HG02970 (cell line): ENCODE measurements at regions not wholly inside any gene's neighbourhood (a gene's known extent, or its start where the extent isn't known, plus 50 kb on each side); places are given as distances from the start of the nearest gene placed in this dataset.

Source experiments
- ATAC-seq: cut with Tn5 transposase; IDR thresholded peaks from one replicate; pipeline ENCODE4 v1.9.1; 2021; ENCODE audit warnings: mild to moderate bottlenecking, moderate library complexity, moderate number of reproducible peaks; ENCODE audit not compliant: unreplicated experiment, low FRiP score

- no peak for ATAC-seq
Measured at GRCh38 chr1:82044111-82044510, 243.4 kb downstream of the ADGRL2 start.

- no peak for ATAC-seq
Measured at GRCh38 chr1:82042306-82043060, 241.7 kb downstream of the ADGRL2 start.
